ENCODE measurements at regions not wholly inside any gene's neighbourhood (a gene's known extent, or its start where the extent isn't known, plus 50 kb on each side); places are given as distances from the start of the nearest gene placed in this dataset.

DNA sequence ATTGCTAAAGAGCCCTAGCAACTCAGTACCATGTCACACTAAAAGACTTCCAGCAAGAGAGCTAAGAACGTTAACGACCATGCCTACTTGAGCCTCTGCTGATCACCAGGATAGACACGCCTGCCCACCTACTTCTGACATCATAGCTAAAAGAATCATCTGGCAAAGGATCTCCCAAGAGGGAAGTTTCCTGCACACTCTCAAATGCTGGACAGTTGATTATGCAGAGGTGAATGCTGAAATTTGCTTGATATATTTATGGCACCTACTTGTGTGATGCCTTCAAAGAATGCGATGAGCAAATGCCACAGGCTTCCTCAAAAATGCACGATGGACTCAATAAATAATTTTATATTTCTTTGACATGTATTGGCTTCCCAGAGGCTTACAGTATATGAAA is 113.6 kb downstream of the GALC start:
- DNase-seq (ENCODE audit: low read depth in 2 of 2): no peak

GRCh38 chr14:87878959-87879358 is 114.0 kb downstream of the GALC start:
- DNase-seq (ENCODE audit: low read depth in 2 of 2): no peak

DNA sequence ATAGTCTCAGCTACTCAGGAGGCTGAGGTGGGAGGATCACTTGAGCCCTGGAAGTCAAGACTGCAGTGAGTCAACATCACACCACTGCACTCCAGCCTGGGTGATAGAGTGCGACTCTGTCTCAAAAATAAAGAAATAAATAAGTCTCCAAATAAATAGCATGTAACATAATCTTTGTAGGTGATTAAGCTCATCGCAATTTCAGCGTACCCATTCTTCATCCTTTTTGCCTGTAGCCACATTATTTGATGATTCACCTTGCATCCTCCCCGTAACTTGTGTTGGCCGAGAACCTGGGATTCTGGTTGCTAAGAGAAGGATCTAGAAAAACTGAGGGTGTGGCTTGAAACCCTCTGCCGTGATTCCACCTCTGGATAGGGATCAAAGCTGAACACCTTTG is 115.1 kb downstream of the GALC start:
- no peak for DNase-seq (ENCODE audit: low read depth in 2 of 2)

- DNase-seq (ENCODE audit: low read depth in 2 of 2): no peak
Observed at GRCh38 chr14:87874676-87875075, 118.3 kb downstream of the GALC start.

DNA sequence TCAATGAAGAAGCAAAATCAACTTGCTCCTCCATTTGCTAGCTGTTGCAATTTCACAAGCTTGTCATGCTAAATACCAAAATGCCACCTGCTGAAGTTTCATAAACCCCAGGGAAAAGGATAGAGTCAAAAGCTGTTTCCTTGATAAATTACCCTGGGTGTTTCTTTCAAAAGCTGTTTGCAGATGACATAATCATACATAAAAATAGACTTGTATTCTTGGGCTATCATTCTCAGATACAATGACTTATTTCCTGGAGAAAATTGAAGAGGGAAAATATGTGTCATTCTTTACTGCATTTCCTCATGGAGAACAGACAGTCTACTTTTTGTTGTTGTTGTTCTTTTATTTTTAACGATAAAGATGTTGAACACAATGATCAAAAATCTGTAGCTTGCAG is 119.2 kb downstream of the GALC start:
- DNase-seq (ENCODE audit: low read depth in 2 of 2): no peak

DNA sequence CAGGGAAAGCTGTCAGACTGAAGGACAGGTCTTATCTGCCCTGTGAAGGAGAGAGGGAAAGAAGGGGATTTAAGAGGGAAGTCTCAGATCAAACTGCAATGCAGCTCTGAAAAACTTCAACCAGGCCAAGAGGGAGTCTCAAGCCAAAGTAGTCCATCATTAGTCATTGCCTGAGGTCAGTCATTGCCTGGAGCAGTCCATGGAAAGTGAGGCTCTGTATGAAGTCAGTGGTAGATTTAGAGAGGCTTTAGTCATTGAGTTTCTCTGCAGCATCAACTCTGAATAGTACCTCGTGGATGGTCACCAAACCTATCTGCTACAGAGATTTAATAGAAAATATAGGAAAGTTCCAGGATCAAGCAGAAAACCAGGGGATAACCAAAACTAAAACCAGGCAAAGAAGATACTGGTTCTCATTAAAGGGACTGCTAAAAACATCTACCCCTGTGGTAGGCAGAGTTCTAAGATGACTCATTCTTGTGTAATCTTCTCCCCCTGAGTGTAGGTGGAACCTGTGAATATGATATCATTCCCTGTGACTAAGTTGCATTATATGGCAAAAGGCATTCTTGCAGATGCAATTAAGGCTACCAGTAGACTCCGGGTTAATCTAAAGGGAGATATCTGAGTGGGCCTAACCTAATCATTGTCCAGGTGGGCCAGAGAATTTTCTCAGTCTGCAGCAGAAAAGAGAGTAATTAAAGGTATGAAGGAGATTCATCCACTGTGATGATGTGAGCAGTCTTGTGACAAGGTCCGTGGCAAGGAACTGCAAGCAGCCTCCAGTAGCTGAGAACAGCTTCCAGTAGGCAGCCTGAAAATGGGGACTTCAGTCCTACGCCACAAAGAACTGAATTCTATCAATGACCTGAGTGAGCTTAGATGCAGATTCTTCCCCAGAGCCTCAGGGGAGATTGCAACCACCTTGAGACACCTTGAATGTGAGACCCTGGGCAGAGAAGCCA is 123.1 kb downstream of the GALC start:
- no peak for DNase-seq (ENCODE audit: low read depth in 2 of 2)

- DNase-seq (ENCODE audit: low read depth in 2 of 2): no peak
Observed at GRCh38 chr14:87868920-87869319, 124.1 kb downstream of the GALC start.

DNA sequence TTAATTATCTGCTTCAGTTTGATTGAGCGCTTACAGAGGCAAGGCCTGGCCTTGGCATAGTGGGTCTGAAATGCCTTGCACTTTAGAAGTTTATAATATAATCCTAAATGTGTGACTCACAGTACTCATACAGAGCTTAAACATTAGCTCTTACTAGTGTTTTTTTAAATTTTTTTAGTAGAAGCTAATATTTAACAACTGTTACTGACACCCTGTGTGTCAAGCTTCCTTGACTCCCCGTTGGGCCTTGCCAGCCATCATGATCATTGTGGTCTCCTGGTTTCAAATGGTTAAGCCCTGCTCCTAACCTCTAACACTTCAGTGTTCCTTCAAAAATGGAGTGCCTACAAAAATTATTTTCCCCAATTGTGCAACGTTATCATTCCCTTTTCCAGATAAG is 126.9 kb downstream of the GALC start:
- no peak for DNase-seq (ENCODE audit: low read depth in 2 of 2)

- DNase-seq (ENCODE audit: low read depth in 2 of 2): no peak
Observed at GRCh38 chr14:87864356-87865270, 128.4 kb downstream of the GALC start.

DNA sequence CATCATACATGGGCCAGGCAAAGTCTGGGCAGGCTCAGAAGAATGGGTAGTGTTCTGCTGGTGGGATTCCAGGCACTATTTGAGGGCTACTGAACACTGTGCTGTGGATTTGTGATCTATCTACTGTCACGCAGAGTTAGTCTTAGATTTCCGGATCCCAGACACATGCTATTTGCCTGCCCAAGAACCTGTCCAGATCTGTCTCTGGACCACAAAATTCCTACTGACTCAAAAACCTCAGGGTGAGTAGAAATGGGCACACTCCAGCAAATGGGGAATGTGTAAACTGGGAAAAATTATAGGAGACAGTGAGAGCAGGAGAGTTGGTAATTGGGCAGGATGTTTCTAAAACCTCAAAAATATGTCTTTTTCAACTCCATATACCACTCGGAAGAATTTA is 129.9 kb downstream of the GALC start:
- DNase-seq (ENCODE audit: low read depth in 2 of 2): no peak

GRCh38 chr14:87852107-87852506 is 140.9 kb downstream of the GALC start:
- no peak for DNase-seq (ENCODE audit: low read depth in 2 of 2)

- DNase-seq (ENCODE audit: low read depth in 2 of 2): no peak
Observed at GRCh38 chr14:87851190-87851589, 141.8 kb downstream of the GALC start.

DNA sequence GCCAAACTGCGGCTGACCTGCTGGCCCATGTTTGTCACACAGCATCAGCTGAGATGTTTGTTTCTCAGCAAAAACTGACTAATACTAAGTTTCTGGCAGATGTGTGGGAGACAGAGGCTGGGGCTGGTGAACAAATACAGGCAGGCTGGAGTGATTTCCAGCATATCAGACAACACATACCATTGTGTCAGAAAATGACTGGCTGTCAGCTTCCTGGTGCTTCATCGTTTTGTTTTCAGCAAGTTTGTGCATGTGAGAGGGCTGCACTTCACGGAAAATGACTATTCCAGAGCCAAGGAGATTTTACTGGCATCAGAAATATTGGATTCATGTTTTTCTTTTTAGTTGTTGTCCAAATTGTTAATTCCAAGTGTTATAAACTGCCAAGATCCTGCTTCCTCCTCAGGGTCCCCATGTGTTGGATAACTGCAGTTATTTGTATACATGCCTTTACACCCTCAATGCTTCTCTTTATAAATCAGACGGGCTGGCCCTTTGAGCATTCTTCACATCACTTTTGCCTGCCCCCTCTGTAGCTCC is 145.7 kb downstream of the GALC start:
- no peak for DNase-seq (ENCODE audit: low read depth in 2 of 2)

- no peak for DNase-seq (ENCODE audit: low read depth in 2 of 2)
Observed at GRCh38 chr14:87840906-87841305, 152.1 kb downstream of the GALC start.

DNA sequence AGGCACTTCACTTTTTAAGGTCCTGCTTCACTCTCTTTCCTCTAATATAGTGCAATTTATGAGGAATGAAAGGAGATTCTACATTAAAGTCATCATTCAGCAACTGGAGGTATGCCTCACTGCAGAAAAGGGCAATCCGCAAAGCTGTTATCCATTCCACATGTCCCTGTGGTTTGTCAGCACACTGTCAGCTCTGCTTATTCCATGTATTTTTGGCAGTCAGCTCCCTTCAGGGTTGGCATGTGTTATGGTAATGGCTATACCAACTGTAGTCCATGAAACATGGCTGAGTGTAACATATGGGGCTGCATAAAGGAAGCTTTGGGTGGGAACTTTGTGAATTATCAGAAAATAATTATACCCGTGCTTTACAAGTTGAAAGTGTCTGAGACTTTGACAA is 154.1 kb downstream of the GALC start:
- DNase-seq (ENCODE audit: low read depth in 2 of 2): no peak

GRCh38 chr14:87837296-87837695 is 155.7 kb downstream of the GALC start:
- DNase-seq (ENCODE audit: low read depth in 2 of 2): no peak

- no peak for DNase-seq (ENCODE audit: low read depth in 2 of 2)
Observed at GRCh38 chr14:87834594-87834993, 158.4 kb downstream of the GALC start.

- no peak for DNase-seq (ENCODE audit: low read depth in 2 of 2)
Observed at GRCh38 chr14:87833026-87833425, 160.0 kb downstream of the GALC start.

GRCh38 chr14:87830443-87831096 is 162.4 kb downstream of the GALC start:
- no peak for DNase-seq (ENCODE audit: low read depth in 2 of 2)

- DNase-seq (ENCODE audit: low read depth in 2 of 2): no peak
Observed at GRCh38 chr14:87829543-87829942, 163.4 kb downstream of the GALC start.

GRCh38 chr14:87824266-87824665 is 168.7 kb downstream of the GALC start:
- no peak for DNase-seq (ENCODE audit: low read depth in 2 of 2)

- DNase-seq (ENCODE audit: low read depth in 2 of 2): no peak
Observed at GRCh38 chr14:87816416-87816815, 176.6 kb downstream of the GALC start.

Measured in stimulated activated CD8-positive, alpha-beta memory T cell treated with anti-CD3 and anti-CD28 coated beads, Interleukin-7, amount 100 ng/mL, for 1 hour (primary cell).